A549 (cell line): ENCODE measurements at regions not wholly inside any gene's neighbourhood (a gene's known extent, or its start where the extent isn't known, plus 50 kb on each side); places are given as distances from the start of the nearest gene placed in this dataset.

Source experiments
- CTCF ChIP-seq: fragments of >200 bp; sonication (Bioruptor Twin); formaldehyde crosslinking; IDR thresholded peaks from 3 replicates; pipeline ENCODE4 v1.5.1; 2016
- ZFP36 ChIP-seq: fragments of 450-650 bp; IDR thresholded peaks from 2 replicates; pipeline ENCODE4 v1.6.1; 2014; ENCODE audit warnings: borderline replicate concordance; ENCODE audit not compliant: partially characterized antibody

GRCh38 chr5:60509519-60509918, 190.4 kb downstream of the DEPDC1B start:
- TF ChIP-seq ZFP36 (no peak), CTCF (no peak)
